Body of pancreas (tissue), 4 donors: ENCODE measurements at regions not wholly inside any gene's neighbourhood (a gene's known extent, or its start where the extent isn't known, plus 50 kb on each side); places are given as distances from the start of the nearest gene placed in this dataset.

Experiments used
- POLR2A ChIP-seq, 3 donors: fragments of 450-650 bp; IDR thresholded peaks; one replicate each; pipeline ENCODE4 v1.6.1; 2016; ENCODE audit warnings: antibody characterized with exemption in 3 of 3, mild to moderate bottlenecking in 2 of 3
- TF ChIP-seq, protein P1 (sequence below), 7 experiments: fragments of 450-650 bp in 4 of 7; fragments of 200-600 bp in 3 of 7; sonication (generic) in 3 of 7; IDR thresholded peaks; one replicate each; pipeline ENCODE4 v1.5.1; 2016 to 2019; ENCODE audit warnings: antibody characterized with exemption in 7 of 7

- TF ChIP-seq, protein P1, sequence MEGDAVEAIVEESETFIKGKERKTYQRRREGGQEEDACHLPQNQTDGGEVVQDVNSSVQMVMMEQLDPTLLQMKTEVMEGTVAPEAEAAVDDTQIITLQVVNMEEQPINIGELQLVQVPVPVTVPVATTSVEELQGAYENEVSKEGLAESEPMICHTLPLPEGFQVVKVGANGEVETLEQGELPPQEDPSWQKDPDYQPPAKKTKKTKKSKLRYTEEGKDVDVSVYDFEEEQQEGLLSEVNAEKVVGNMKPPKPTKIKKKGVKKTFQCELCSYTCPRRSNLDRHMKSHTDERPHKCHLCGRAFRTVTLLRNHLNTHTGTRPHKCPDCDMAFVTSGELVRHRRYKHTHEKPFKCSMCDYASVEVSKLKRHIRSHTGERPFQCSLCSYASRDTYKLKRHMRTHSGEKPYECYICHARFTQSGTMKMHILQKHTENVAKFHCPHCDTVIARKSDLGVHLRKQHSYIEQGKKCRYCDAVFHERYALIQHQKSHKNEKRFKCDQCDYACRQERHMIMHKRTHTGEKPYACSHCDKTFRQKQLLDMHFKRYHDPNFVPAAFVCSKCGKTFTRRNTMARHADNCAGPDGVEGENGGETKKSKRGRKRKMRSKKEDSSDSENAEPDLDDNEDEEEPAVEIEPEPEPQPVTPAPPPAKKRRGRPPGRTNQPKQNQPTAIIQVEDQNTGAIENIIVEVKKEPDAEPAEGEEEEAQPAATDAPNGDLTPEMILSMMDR (IDR thresholded peaks at IDR 0.05) = no peak
- no peak for TF ChIP-seq POLR2A (IDR thresholded peaks at IDR 0.05)
Observed at GRCh38 chr6:122116835-122117627, 282.4 kb upstream of the HSF2 start.
